GM13977 (cell line): ENCODE measurements at regions not wholly inside any gene's neighbourhood (a gene's known extent, or its start where the extent isn't known, plus 50 kb on each side); places are given as distances from the start of the nearest gene placed in this dataset.

Experiments used
- DNase-seq: peaks from one replicate; pipeline ENCODE4 v3.0.0; 2012; ENCODE audit warnings: low spot score
- CTCF ChIP-seq: IDR thresholded peaks from 2 replicates; pipeline ENCODE4 v1.5.1; 2012; ENCODE audit warnings: mild to moderate bottlenecking, control low read depth; ENCODE audit not compliant: insufficient read depth; ENCODE audit errors: extremely low read depth, missing control alignments
- in situ Hi-C: fragments of 300-500 bp; cut with MboI; formaldehyde crosslinking; loops from one replicate; pipeline ENCODE4 v1.12.0; 2022; ENCODE audit warnings: low sequenced_read_pairs, low pct_unique_long_range_greater_than_20kb, mixed read lengths, inconsistent platforms; ENCODE audit not compliant: unreplicated experiment

- TF ChIP-seq CTCF = no peak
- DNase-seq = no peak
- in situ Hi-C loops = no loop called here
Observed at GRCh38 chr17:15042311-15042710, 222.8 kb downstream of the PMP22 start.

GRCh38 chr17:15039366-15039765, 225.8 kb downstream of the PMP22 start:
- no peak for DNase-seq
- TF ChIP-seq CTCF = no peak
- in situ Hi-C loops = no loop called here

- no peak for DNase-seq
- TF ChIP-seq CTCF = no peak
- in situ Hi-C loops = no loop called here
Observed at GRCh38 chr17:15038656-15039055, 226.5 kb downstream of the PMP22 start.

- in situ Hi-C loops = no loop called here
- no peak for DNase-seq
- TF ChIP-seq CTCF = no peak
Observed at GRCh38 chr17:15036238-15036637, 228.9 kb downstream of the PMP22 start.

- DNase-seq = no peak
- in situ Hi-C loops = no loop called here
- no peak for TF ChIP-seq CTCF
Observed at GRCh38 chr17:15031975-15032374, 233.2 kb downstream of the PMP22 start.

GRCh38 chr17:15029469-15029868, 235.7 kb downstream of the PMP22 start:
- no peak for TF ChIP-seq CTCF
- in situ Hi-C loops = no loop called here
- DNase-seq = no peak

- no peak for DNase-seq
- in situ Hi-C loops = no loop called here
- TF ChIP-seq CTCF = no peak
Observed at GRCh38 chr17:15027853-15028252, 237.3 kb downstream of the PMP22 start.
